22Rv1 (cell line): ENCODE measurements at regions not wholly inside any gene's neighbourhood (a gene's known extent, or its start where the extent isn't known, plus 50 kb on each side); places are given as distances from the start of the nearest gene placed in this dataset.

Experiments
- ZFX ChIP-seq: fragments of 450-650 bp; IDR thresholded peaks from 2 replicates; pipeline ENCODE4 v1.6.1; 2017; ENCODE audit warnings: antibody characterized with exemption, borderline replicate concordance
- TF ChIP-seq, protein P1 (sequence below): fragments of 450-650 bp; IDR thresholded peaks from 2 replicates; pipeline ENCODE4 v1.5.1; 2017; ENCODE audit warnings: mild to moderate bottlenecking

DNA sequence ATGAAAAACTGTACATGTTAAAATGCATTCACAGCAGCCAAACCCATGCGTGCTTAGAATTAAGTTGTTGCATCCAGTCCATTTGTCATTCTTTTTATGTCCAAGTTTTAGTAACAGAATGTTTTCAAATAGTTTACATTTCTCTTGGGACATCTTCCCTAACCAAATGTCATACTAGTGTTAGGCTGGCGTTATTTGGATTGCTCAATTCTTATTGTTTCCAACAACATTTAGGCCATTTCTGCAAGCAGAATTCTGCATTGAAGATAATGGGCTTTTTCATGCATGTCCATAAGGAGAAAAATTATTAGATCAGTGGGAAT, 203.0 kb downstream of the HIBADH start:
- TF ChIP-seq, protein P1, sequence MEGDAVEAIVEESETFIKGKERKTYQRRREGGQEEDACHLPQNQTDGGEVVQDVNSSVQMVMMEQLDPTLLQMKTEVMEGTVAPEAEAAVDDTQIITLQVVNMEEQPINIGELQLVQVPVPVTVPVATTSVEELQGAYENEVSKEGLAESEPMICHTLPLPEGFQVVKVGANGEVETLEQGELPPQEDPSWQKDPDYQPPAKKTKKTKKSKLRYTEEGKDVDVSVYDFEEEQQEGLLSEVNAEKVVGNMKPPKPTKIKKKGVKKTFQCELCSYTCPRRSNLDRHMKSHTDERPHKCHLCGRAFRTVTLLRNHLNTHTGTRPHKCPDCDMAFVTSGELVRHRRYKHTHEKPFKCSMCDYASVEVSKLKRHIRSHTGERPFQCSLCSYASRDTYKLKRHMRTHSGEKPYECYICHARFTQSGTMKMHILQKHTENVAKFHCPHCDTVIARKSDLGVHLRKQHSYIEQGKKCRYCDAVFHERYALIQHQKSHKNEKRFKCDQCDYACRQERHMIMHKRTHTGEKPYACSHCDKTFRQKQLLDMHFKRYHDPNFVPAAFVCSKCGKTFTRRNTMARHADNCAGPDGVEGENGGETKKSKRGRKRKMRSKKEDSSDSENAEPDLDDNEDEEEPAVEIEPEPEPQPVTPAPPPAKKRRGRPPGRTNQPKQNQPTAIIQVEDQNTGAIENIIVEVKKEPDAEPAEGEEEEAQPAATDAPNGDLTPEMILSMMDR = no peak
- TF ChIP-seq ZFX = no peak
